ENCODE measurements at regions not wholly inside any gene's neighbourhood (a gene's known extent, or its start where the extent isn't known, plus 50 kb on each side); places are given as distances from the start of the nearest gene placed in this dataset.

DNA sequence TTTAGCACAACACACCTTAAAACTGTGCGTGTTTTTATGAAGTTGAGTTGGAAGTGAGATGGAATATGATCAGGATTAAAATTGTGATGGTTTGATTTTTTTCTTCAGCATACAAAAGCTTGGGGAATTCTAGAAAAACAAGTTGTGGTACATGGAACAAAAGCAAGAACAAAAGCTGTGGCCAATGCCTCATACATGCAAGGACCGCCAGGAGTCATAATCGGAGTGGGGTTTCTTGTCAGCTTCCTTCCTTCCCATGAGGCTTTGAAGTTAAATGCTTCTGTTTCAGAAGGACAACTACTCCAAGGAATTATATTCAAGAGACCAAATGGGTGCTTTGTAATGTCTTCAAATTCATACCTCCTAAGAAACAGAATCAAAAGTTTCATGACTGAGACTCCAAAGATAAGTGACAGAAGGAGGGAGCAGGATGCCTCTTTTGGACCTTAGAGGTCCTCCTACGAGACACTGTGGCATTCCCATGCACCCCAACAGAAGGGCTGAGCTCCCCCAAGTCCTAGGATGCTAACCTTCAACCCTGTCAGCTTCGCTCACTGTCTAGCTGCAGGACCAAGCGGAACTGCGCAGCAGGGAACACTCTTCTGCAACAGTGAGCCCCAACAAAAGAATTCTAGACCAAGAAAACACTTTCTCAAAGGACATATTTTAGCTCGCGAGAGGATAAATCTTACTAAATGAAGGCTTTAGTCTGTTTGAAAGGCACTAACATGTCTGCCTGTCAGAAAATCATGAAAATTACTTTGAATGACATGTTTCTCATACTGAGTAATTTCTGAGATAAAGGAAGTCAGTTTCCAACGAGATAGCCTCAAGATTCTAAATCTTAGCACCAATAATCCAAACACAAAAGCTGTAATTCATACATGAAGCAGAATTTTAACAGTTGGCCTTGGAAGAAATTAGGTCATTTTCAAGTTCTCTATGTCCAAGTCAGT, 108.5 kb upstream of the NHSL1 start:
- TF ChIP-seq, protein P1, sequence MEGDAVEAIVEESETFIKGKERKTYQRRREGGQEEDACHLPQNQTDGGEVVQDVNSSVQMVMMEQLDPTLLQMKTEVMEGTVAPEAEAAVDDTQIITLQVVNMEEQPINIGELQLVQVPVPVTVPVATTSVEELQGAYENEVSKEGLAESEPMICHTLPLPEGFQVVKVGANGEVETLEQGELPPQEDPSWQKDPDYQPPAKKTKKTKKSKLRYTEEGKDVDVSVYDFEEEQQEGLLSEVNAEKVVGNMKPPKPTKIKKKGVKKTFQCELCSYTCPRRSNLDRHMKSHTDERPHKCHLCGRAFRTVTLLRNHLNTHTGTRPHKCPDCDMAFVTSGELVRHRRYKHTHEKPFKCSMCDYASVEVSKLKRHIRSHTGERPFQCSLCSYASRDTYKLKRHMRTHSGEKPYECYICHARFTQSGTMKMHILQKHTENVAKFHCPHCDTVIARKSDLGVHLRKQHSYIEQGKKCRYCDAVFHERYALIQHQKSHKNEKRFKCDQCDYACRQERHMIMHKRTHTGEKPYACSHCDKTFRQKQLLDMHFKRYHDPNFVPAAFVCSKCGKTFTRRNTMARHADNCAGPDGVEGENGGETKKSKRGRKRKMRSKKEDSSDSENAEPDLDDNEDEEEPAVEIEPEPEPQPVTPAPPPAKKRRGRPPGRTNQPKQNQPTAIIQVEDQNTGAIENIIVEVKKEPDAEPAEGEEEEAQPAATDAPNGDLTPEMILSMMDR (IDR thresholded peaks at IDR 0.05; ENCODE audit: control extremely low read depth in 1 of 3, insufficient read depth in 1 of 3, low read depth in 1 of 3, low read length in 3 of 3), result no peak
- TF ChIP-seq, protein P2, sequence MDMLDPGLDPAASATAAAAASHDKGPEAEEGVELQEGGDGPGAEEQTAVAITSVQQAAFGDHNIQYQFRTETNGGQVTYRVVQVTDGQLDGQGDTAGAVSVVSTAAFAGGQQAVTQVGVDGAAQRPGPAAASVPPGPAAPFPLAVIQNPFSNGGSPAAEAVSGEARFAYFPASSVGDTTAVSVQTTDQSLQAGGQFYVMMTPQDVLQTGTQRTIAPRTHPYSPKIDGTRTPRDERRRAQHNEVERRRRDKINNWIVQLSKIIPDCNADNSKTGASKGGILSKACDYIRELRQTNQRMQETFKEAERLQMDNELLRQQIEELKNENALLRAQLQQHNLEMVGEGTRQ (IDR thresholded peaks at IDR 0.05; ENCODE audit: low read length), result no peak
- TF ChIP-seq RFX5 (IDR thresholded peaks at IDR 0.05; ENCODE audit: borderline replicate concordance, low read depth, low read length) (no peak), EP300 (IDR thresholded peaks at IDR 0.05; ENCODE audit: borderline replicate concordance in 1 of 2, low read depth in 2 of 2, low read length in 2 of 2) (no peak), NANOG (IDR thresholded peaks at IDR 0.05; ENCODE audit: insufficient read depth, low read depth, low read length, poor library complexity, severe bottlenecking) (no peak), TEAD4 (IDR thresholded peaks at IDR 0.05; ENCODE audit: low read depth, low read length) (no peak), JUND (IDR thresholded peaks at IDR 0.05; ENCODE audit: low read length) (no peak), SIN3A (conservative IDR thresholded peaks at IDR 0.05 in 1 of 2, IDR thresholded peaks at IDR 0.05 in 1 of 2; ENCODE audit: low read depth in 1 of 2, low read length in 2 of 2) (no peak), POLR2AphosphoS5 (IDR thresholded peaks at IDR 0.05; ENCODE audit: low read depth, low read length) (no peak), RBBP5 (IDR thresholded peaks at IDR 0.05; ENCODE audit: borderline replicate concordance, low read depth, low read length) (no peak), EZH2 (IDR thresholded peaks at IDR 0.05; ENCODE audit: low read depth, low read length, severe bottlenecking) (no peak), CREB1 (IDR thresholded peaks at IDR 0.05) (no peak), HDAC6 (IDR thresholded peaks at IDR 0.05; ENCODE audit: low read depth, low read length) (no peak)
- TF ChIP-seq, protein P3, sequence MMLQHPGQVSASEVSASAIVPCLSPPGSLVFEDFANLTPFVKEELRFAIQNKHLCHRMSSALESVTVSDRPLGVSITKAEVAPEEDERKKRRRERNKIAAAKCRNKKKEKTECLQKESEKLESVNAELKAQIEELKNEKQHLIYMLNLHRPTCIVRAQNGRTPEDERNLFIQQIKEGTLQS (IDR thresholded peaks at IDR 0.05; ENCODE audit: insufficient read depth, low read depth, low read length), result no peak
